Tibial nerve (tissue), 4 donors: ENCODE measurements at regions not wholly inside any gene's neighbourhood (a gene's known extent, or its start where the extent isn't known, plus 50 kb on each side); places are given as distances from the start of the nearest gene placed in this dataset.

Experiments used
- EP300 ChIP-seq, 2 donors: sonication (generic); formaldehyde crosslinking; IDR thresholded peaks; one replicate each; pipeline ENCODE4 v1.6.1; 2017; ENCODE audit warnings: antibody characterized with exemption in 2 of 2, mild to moderate bottlenecking in 1 of 2
- POLR2A ChIP-seq, 2 donors: fragments of 450-650 bp; IDR thresholded peaks; one replicate each; pipeline ENCODE4 v1.6.1; 2017; ENCODE audit warnings: antibody characterized with exemption in 2 of 2, mild to moderate bottlenecking in 2 of 2, moderate library complexity in 2 of 2
- TF ChIP-seq, protein P1 (sequence below), 5 experiments: fragments of 200-600 bp in 3 of 5; fragments of 450-650 bp in 2 of 5; sonication (generic) in 3 of 5; IDR thresholded peaks; one replicate each; pipeline ENCODE4 v1.5.1; 2016 to 2019; ENCODE audit warnings: antibody characterized with exemption in 5 of 5, mild to moderate bottlenecking in 3 of 5, moderate library complexity in 2 of 5

DNA sequence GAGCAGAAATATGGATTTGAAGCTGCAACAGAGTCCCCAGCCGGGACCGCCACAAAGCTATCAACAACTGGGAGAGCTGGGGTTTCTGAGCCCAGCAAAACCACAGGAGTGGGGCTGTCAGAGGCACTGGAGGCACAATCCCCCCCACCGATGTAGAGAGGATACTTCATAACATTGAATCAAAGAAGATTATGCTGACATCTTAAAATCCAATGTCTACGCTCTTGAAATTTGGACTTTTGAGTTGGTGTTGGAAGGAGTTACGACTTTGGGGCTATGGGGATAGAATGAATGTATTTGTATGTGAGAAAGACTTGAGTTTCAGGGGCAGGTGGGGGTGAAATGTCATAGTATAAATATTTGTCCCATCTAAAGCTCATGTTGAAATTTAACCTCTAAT is 1121.6 kb upstream of the CDH8 start:
- TF ChIP-seq, protein P1, sequence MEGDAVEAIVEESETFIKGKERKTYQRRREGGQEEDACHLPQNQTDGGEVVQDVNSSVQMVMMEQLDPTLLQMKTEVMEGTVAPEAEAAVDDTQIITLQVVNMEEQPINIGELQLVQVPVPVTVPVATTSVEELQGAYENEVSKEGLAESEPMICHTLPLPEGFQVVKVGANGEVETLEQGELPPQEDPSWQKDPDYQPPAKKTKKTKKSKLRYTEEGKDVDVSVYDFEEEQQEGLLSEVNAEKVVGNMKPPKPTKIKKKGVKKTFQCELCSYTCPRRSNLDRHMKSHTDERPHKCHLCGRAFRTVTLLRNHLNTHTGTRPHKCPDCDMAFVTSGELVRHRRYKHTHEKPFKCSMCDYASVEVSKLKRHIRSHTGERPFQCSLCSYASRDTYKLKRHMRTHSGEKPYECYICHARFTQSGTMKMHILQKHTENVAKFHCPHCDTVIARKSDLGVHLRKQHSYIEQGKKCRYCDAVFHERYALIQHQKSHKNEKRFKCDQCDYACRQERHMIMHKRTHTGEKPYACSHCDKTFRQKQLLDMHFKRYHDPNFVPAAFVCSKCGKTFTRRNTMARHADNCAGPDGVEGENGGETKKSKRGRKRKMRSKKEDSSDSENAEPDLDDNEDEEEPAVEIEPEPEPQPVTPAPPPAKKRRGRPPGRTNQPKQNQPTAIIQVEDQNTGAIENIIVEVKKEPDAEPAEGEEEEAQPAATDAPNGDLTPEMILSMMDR (IDR thresholded peaks at IDR 0.05) = no peak
- TF ChIP-seq EP300 (IDR thresholded peaks at IDR 0.05) = no peak
- no peak for TF ChIP-seq POLR2A (IDR thresholded peaks at IDR 0.05)
